B cell (primary cell): ENCODE measurements at regions not wholly inside any gene's neighbourhood (a gene's known extent, or its start where the extent isn't known, plus 50 kb on each side); places are given as distances from the start of the nearest gene placed in this dataset.

Experiments
- ATAC-seq: fragments of 200-7000 bp; cut with Tn5 transposase; one replicate; pipeline ENCODE4 v1.10.0; 2021; ENCODE audit warnings: low read depth, mild to moderate bottlenecking, moderate number of reproducible peaks, moderate library complexity
- CTCF ChIA-PET: fragments of 350-600 bp; sonication (Branson Sonifier 250); formaldehyde crosslinking; loops from one replicate; lab custom pipeline; 2021; ENCODE audit warnings: antibody characterized with exemption, inconsistent platforms; lab: Charles Lee
- POLR2A ChIA-PET: fragments of 350-600 bp; sonication (Branson Sonifier 250); formaldehyde crosslinking; loops from one replicate; lab custom pipeline; 2021; ENCODE audit warnings: antibody characterized with exemption; lab: Charles Lee
- DNase-seq: peaks from one replicate; pipeline ENCODE4 v3.0.0; 2013
- H2AFZ ChIP-seq: 2 replicates; pipeline ENCODE4 v1.6.1; 2012; ENCODE audit warnings: mild to moderate bottlenecking, low read depth, low read length; ENCODE audit not compliant: insufficient read depth, poor library complexity, severe bottlenecking
- H3K27ac ChIP-seq, 2 donors: 1 replicate in 1 of 2; 2 replicates in 1 of 2; pipeline ENCODE4 v1.5.1; 2012 to 2013; ENCODE audit warnings: low read length in 2 of 2, mild to moderate bottlenecking in 2 of 2, moderate library complexity in 1 of 2
- H3K27me3 ChIP-seq, 4 experiments: fragments of 200-600 bp in 1 of 4; sonication (generic) in 1 of 4; replicated peaks in 1 of 4; 1 replicate in 2 of 4; 2 replicates in 2 of 4; pipeline versions ENCODE4 v1.6.1 to v1.7.0; 2013 to 2016; ENCODE audit warnings: low read length in 3 of 4, mild to moderate bottlenecking in 2 of 4, mixed read lengths in 1 of 4, moderate library complexity in 1 of 4; ENCODE audit not compliant: insufficient read depth in 4 of 4, control insufficient read depth in 3 of 4; ENCODE audit errors: control extremely low read depth in 1 of 4
- H3K36me3 ChIP-seq, 2 experiments: replicated peaks in 1 of 2; 1 replicate in 1 of 2; 2 replicates in 1 of 2; pipeline versions ENCODE4 v1.6.1 to v1.7.1; 2013; ENCODE audit warnings: low read length in 1 of 2; ENCODE audit not compliant: insufficient read depth in 2 of 2, control insufficient read depth in 1 of 2; ENCODE audit errors: control extremely low read depth in 1 of 2, extremely low read depth in 1 of 2
- H3K4me1 ChIP-seq, 2 donors: fragments of 200-600 bp in 1 of 2; sonication (generic) in 1 of 2; 1 replicate in 1 of 2; 2 replicates in 1 of 2; pipeline versions ENCODE4 v1.5.1 to v1.6.1; 2013 to 2017; ENCODE audit warnings: low read length in 2 of 2; ENCODE audit not compliant: control insufficient read depth in 2 of 2, insufficient read depth in 2 of 2
- H3K4me2 ChIP-seq: replicated peaks from 2 replicates; pipeline ENCODE3; 2012; ENCODE audit warnings: mild to moderate bottlenecking, low read depth, low read length; ENCODE audit not compliant: poor library complexity, severe bottlenecking
- H3K4me3 ChIP-seq, 5 experiments: fragments of 200-600 bp in 1 of 5; sonication (generic) in 1 of 5; 1 replicate in 3 of 5; 2 replicates in 2 of 5; pipeline versions ENCODE4 v1.5.1 to v1.7.0; 2011 to 2016; ENCODE audit warnings: low read length in 4 of 5, mild to moderate bottlenecking in 4 of 5, low read depth in 2 of 5, control low read depth in 1 of 5, moderate library complexity in 1 of 5; ENCODE audit not compliant: insufficient read depth in 1 of 5; ENCODE audit errors: control extremely low read depth in 1 of 5, extremely low read depth in 1 of 5
- H3K79me2 ChIP-seq: fragments of 200-600 bp; sonication (generic); one replicate; pipeline ENCODE4 v1.6.0; 2016; ENCODE audit warnings: low read length; ENCODE audit not compliant: control insufficient read depth, insufficient read depth
- H3K9ac ChIP-seq: fragments of 200-600 bp; sonication (generic); 2 replicates; pipeline ENCODE4 v1.6.1; 2017; ENCODE audit warnings: mild to moderate bottlenecking, low read length, moderate library complexity
- H3K9me3 ChIP-seq, 3 donors: one replicate each; pipeline versions ENCODE4 v1.6.1 to v1.7.1; 2013; ENCODE audit warnings: low read length in 2 of 3; ENCODE audit not compliant: control insufficient read depth in 2 of 3, insufficient read depth in 1 of 3; ENCODE audit errors: control extremely low read depth in 1 of 3
- H4K20me1 ChIP-seq: 2 replicates; pipeline ENCODE4 v1.6.0; 2012; ENCODE audit warnings: mild to moderate bottlenecking, low read length; ENCODE audit not compliant: insufficient read depth, control insufficient read depth, poor library complexity, severe bottlenecking
- H3K27ac Mint-ChIP-seq: one replicate; pipeline ENCODE4 v1.8.0; 2021; ENCODE audit warnings: mixed read lengths
- H3K27me3 Mint-ChIP-seq: one replicate; pipeline ENCODE4 v1.8.0; 2021; ENCODE audit warnings: mixed read lengths
- H3K4me1 Mint-ChIP-seq: one replicate; pipeline ENCODE4 v1.8.0; 2021; ENCODE audit warnings: mixed read lengths
- H3K4me3 Mint-ChIP-seq: one replicate; pipeline ENCODE4 v1.8.0; 2021; ENCODE audit warnings: mixed read lengths
- H3K9me3 Mint-ChIP-seq: one replicate; pipeline ENCODE4 v1.8.0; 2022; ENCODE audit warnings: mixed read lengths; ENCODE audit not compliant: insufficient read depth
- EZH2 ChIP-seq: IDR thresholded peaks from 2 replicates; pipeline ENCODE4 v1.6.1; 2012; ENCODE audit warnings: borderline replicate concordance, low read depth, mild to moderate bottlenecking, moderate library complexity, low read length; ENCODE audit not compliant: insufficient read depth, poor library complexity, severe bottlenecking
- WGBS: methylation state at CpG from one replicate; pipeline ENCODE4 v1.1.5; 2013; ENCODE audit warnings: missing lambda C conversion rate; ENCODE audit not compliant: insufficient coverage; 5-methylcytosine and 5-hydroxymethylcytosine counted together
- intact Hi-C: fragments of 100-400 bp; cut with micrococcal nuclease; formaldehyde crosslinking; loops from one replicate; pipeline ENCODE4 v1.10.0; 2022
- TF ChIP-seq, protein P1 (sequence below): fragments of 200-600 bp; IDR thresholded peaks from one replicate; pipeline ENCODE4 v1.8.0; 2022; ENCODE audit warnings: antibody characterized with exemption, mild to moderate bottlenecking

DNA sequence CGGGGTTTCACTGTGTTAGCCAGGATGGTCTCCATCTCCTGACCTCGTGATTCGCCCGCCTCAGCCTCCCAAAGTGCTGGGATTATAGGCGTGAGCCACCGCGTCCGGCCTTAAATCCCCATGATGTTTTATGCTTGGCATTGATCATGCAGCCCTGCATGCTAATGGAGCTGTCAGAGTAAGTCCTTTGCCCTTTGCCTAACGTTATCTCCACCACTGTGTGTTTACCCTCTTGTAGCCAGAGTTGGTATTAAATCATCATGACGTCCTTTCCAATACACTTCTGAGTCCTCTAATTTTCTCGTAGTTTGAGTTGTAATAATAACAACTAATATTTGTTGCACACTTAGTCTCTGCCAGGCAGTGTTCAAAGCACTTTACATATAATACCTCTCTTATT is 57.2 kb upstream of the ZFAND5 start:
- intact Hi-C loops = no loop called here
- H3K4me3 ChIP-seq = no peak overlapping the region
- peaks cover 6% of the 10 kb centered on the region for H3K4me1 Mint-ChIP-seq
- no peaks in the 10 kb centered on the region for H3K27me3 Mint-ChIP-seq
- TF ChIP-seq EZH2 = no peak
- TF ChIP-seq, protein P1, sequence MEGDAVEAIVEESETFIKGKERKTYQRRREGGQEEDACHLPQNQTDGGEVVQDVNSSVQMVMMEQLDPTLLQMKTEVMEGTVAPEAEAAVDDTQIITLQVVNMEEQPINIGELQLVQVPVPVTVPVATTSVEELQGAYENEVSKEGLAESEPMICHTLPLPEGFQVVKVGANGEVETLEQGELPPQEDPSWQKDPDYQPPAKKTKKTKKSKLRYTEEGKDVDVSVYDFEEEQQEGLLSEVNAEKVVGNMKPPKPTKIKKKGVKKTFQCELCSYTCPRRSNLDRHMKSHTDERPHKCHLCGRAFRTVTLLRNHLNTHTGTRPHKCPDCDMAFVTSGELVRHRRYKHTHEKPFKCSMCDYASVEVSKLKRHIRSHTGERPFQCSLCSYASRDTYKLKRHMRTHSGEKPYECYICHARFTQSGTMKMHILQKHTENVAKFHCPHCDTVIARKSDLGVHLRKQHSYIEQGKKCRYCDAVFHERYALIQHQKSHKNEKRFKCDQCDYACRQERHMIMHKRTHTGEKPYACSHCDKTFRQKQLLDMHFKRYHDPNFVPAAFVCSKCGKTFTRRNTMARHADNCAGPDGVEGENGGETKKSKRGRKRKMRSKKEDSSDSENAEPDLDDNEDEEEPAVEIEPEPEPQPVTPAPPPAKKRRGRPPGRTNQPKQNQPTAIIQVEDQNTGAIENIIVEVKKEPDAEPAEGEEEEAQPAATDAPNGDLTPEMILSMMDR = no peak
- no peak overlapping the region for H3K9ac ChIP-seq
- peaks cover 0 to 4% of the 10 kb centered on the region in 2 donors for H3K4me1 ChIP-seq
- ATAC-seq (no peak), DNase-seq (no peak)
- no peaks in the 10 kb centered on the region for H3K79me2 ChIP-seq
- H4K20me1 ChIP-seq = no peaks in the 10 kb centered on the region
- no peak overlapping the region for H3K27ac Mint-ChIP-seq
- ChIA-PET CTCF (no interaction called here), POLR2A (no interaction called here)
- no peak overlapping the region for H2AFZ ChIP-seq
- WGBS = no CpG with 5 or more reads among the region's 11 CpGs
- H3K36me3 ChIP-seq = no peaks in the 10 kb centered on the region
- no peak overlapping the region for H3K4me3 Mint-ChIP-seq
- no peaks in the 10 kb centered on the region for H3K9me3 ChIP-seq
- no peak overlapping the region for H3K27ac ChIP-seq
- H3K9me3 Mint-ChIP-seq = no peaks in the 10 kb centered on the region
- no peak overlapping the region for H3K4me2 ChIP-seq
- no peaks in the 10 kb centered on the region for H3K27me3 ChIP-seq

DNA sequence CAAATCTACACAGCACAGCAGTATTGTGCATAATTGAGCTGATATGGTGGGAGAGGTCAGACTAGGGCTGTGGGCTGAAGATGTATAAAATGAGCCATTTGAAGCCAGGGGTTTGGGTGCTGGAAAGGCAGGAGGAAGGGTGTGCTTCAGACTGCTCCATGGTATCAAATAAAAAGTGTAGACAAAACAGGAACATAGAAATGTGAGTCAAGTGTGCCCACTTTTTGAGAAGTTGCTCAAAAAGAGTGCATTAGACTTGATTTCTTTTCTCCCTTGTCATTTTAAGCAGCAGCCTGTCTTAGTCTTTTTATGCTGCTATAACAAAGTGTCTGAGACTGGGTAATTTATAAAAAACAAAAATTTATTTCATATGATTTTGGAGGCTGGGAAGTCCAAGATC is 55.8 kb upstream of the ZFAND5 start:
- Histone ChIP-seq H3K36me3 (no peaks in the 10 kb centered on the region), H3K4me3 (no peak overlapping the region), H3K4me1 (peaks cover 0 to 4% of the 10 kb centered on the region in 2 donors), H2AFZ (no peak overlapping the region), H3K9me3 (no peaks in the 10 kb centered on the region), H4K20me1 (no peaks in the 10 kb centered on the region), H3K9ac (no peak overlapping the region), H3K79me2 (no peaks in the 10 kb centered on the region), H3K4me2 (no peak overlapping the region), H3K27ac (no peak overlapping the region), H3K27me3 (no peaks in the 10 kb centered on the region)
- no peak for DNase-seq
- Mint-ChIP-seq H3K4me3 (no peak overlapping the region), H3K4me1 (peaks cover 6% of the 10 kb centered on the region), H3K9me3 (no peaks in the 10 kb centered on the region), H3K27ac (no peak overlapping the region), H3K27me3 (no peaks in the 10 kb centered on the region)
- no peak for TF ChIP-seq EZH2
- TF ChIP-seq, protein P1 = no peak
- ChIA-PET POLR2A (no interaction called here), CTCF (no interaction called here)
- ATAC-seq = no peak
- intact Hi-C loops = no loop called here
